HG03442 (cell line): ENCODE measurements at regions not wholly inside any gene's neighbourhood (a gene's known extent, or its start where the extent isn't known, plus 50 kb on each side); places are given as distances from the start of the nearest gene placed in this dataset.

Experiments
- ATAC-seq: cut with Tn5 transposase; IDR thresholded peaks from one replicate; pipeline ENCODE4 v1.9.1; 2021; ENCODE audit warnings: mild to moderate bottlenecking, moderate library complexity; ENCODE audit not compliant: unreplicated experiment

DNA sequence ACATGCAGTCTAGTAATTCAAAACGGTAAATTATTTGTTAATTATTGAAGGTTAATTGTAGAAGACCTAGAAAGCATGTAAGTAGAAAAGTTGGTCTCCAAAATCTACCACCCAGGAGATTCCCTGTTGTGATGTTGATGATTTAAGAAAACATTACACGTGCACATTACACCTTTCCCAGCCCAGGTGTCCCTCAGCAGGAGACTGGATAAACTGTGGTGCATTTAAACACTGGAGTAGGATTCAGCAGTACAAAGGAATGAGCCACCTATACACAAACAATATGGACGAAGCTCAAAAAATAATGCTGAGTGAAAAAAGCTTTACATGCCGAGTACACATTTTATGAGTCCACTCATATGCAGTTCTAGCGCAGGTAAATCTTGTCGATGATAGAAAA lies 109.0 kb upstream of the STARD3NL start:
- ATAC-seq = no peak

DNA sequence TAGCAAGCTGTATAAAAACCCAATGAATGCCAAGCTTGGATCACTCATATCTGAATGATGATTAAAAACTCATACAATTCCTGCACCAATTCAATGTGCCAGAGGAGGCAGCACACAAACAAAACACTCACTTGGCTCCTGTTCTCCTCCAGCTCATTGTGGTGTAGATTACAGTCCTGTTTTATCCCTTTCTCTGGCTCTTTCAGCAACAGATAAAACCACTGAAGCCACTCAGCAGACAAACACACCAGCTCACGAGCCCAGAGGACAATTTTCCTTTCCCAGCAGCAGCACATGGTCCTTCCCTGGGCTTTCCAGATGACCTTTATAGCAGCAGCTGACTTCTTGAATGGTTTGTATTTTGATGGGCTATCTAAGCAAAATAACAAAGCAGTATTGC lies 107.3 kb upstream of the STARD3NL start:
- ATAC-seq = no peak

DNA sequence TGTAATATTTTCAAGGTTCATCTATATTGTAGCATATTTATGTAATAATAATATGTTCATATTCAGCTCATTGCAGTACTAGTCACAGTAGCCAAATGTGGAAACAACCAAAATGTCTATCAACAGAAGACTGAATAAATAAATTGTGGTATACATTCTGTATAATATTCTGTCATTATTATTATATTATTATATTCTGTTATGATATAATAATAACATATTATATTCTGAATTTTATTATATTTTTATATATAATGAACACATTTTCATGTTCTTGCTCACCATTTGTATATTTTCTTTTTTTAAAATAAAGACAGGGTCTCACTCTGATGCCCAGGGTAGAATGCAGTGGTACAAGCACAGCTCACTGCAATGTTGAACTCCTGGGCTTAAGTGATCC lies 91.2 kb upstream of the STARD3NL start:
- ATAC-seq = no peak

DNA sequence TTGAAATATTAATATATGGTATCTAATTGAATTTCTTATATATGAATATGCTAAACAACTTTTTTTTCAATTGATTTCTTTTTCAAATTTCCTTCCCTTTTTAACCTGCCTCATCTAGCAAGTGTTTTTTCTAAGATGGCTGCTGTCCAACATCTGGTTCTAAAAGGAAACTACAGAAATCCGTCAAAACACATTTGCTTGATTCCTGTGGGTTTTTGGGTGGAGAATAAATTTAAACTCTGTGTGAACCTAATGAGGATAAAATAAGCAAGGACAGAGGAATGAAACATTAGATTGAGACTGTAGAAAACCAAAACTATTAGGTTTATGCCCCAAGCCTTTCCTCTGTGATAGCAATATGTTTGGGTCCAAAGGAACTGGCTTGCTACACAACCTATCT lies 75.5 kb upstream of the STARD3NL start:
- ATAC-seq = no peak

DNA sequence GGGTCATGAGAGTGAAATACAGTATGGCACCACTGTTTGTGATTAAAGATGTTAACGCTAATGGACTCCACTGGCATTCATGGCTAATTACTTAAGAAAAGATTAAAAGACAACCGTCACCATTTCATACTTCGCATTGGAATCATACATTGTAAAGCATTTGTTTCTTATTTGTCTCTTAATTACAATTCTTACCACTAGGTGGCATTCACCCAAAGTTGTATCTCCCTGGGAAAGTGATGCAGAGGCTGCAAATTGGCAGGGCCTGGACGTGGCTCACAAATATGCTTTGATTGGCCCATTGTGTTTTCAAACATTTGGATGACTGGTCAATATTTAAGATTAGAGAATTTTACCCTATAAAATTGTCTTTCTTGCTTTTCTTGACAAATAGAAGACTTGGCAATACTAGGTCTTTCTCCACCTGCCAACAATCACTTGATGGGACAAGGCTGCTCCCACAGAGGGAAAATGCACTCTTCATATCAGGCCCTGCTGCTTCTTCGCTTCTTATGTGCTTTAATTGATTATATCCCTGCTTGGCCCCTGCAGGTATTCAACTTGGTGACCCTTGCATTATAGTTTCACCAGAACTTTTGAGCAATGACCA lies 72.1 kb upstream of the STARD3NL start:
- no peak for ATAC-seq

DNA sequence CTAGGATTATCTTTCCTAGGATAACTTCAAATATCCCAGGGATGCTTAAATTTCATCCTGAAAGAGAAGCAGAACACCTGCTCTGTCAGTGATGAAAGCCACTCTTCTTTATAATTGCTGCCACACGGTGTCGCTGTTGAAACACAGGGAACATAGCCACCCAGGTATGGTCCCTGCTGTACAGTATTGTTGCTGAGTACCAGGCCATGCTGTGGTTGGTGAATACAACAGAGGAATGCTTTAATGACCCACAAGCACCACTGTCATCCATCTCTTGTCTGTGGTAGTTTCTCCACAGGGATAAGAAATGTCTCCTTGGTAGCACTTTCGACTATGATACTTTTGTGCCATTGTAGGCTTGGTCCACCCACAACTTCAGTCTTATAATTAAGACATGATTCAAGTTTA lies 70.6 kb upstream of the STARD3NL start:
- peak; percentile 88 for ATAC-seq

DNA sequence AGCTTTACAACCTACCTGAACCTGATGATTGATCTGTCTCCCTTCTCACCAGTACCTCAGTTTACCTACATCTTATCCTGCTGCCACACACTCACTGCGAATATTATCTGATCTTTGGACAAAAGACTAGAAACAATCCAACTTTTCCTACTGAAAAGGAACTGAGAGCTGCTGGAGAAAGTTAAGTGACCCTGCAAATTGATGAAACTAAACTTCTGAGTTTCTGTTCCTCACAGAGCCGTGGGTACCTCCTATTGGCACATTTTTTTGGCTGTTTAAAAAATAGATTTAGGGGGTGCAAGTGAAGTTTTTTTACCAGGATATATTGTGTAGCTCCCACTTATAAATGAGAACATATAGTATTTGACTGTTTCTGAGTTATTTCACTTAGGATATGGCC lies 66.0 kb upstream of the STARD3NL start:
- no peak for ATAC-seq

DNA sequence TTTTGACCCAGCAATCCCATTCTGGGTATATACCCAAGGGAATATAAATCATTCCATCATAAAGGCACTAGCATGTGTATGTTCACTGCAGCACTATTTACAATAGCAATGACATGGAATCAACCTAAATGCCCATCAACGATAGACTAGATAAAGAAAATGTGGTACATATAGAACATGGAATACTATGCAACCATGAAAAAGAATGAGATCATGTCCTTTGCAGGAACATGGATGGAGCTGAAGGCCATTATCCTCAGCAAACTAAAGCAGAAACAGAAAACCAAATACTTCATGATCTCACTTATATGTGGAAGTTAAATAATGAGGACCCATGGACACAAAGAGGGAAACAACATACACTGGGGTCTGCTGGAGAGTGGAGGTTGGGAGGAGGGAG lies 58.0 kb upstream of the STARD3NL start:
- ATAC-seq = no peak

DNA sequence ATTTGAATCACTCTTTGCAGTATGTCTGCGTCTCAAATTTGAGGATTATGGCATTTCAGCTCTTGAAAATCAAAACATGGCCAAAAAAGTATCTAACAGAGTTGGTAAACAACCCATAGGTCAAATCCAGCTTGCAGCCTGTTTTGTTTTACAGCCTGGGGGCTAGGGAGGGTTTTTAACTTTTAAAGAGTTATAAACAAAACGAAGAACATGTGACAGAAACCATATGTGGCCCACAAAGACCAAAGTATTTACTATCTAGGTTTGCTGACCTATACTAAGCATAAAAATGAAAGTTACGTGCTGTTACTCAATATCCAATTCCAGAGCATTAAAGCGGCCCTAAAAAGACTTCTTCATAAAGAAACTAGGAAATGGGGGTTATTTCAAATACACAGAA lies 55.5 kb upstream of the STARD3NL start:
- ATAC-seq = no peak

DNA sequence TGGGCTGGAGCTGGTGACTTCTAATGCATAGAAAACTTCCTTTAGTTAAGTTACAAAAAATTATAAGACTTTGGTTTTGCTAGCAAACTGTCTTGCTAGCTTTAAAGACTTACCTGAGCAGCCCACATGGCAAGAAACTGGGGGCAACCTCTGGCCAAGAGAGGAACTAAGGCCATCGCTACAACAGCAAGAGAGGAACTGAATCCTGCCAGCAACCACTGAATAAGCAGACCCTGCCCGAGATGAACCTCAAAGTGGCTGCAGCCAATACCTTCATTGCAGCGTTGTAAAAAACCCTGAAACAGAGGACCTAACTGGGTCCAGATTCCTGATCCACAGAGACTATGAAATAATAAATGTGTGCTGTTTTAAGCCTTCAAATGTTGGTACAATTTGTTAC lies 54.6 kb upstream of the STARD3NL start:
- ATAC-seq = no peak

DNA sequence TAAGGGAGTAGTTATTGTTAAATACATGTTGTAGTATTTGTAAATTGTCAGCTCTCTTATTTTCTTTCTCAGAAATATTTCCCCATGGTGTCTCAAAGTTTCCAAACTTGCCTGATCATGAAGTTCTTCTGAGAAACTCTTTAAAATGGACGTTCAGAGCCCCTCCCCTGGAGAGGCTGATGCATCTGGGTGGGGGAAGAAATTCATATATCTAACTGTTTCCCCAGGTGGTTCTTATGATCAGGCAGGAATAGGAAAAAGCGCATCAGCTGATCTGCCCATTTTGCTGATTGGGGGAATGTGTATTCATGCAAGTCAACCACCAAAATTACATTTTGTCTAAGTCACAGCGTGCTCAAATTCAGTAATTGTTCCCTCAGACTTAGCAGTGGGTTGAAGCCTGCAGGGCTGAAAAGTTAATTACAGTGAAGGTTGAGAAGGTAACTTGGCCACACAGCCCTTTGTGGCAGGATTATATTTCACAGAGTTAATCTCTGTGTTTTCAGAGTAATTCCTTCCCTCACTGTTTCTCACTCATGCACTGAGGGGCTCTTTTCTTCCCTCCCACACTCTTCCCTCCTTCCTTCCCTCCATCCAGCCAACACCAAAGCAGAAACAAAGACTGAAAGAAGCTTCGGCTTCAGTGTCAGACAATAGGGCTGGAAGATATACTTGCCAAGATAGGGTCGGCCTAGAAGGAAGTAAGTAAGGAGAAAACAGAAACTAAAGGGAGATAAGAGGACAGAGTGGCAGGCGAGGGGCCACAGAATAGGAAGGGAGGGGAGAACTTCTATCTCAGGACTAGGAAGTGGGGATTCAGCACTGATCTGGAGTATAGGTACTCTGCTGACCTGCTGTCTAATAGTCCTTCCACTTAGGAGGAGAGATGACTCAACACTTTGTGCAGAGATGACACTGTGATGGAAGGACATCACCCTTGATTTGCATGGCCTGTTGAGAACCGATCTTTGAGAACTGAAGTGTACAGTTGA lies 50.5 kb upstream of the STARD3NL start:
- peak; percentile 50 for ATAC-seq
